ENCODE measurements at regions not wholly inside any gene's neighbourhood (a gene's known extent, or its start where the extent isn't known, plus 50 kb on each side); places are given as distances from the start of the nearest gene placed in this dataset.

- TF ChIP-seq CTCF (IDR thresholded peaks at IDR 0.05): no peak
- no peak for TF ChIP-seq POLR2A (IDR thresholded peaks at IDR 0.05)
Observed at GRCh38 chr16:6407596-6407995, 925.0 kb upstream of the RBFOX1 start.
